GM23338 (cell line): ENCODE measurements at regions not wholly inside any gene's neighbourhood (a gene's known extent, or its start where the extent isn't known, plus 50 kb on each side); places are given as distances from the start of the nearest gene placed in this dataset.

ENCODE experiments used
- ATAC-seq: fragments of 200-7000 bp; cut with Tn5 transposase; 3 replicates; pipeline ENCODE4 v1.9.1; 2020
- DNase-seq: peaks from one replicate; pipeline ENCODE4 v3.0.0-alpha.2; 2015; ENCODE audit warnings: low spot score
- H2AFZ ChIP-seq: fragments of 200-600 bp; sonication (generic); 2 replicates; pipeline ENCODE4 v1.8.0; 2016; ENCODE audit warnings: antibody characterized with exemption, mild to moderate bottlenecking, moderate library complexity
- H3F3A ChIP-seq: fragments of 200-600 bp; sonication (generic); replicated peaks from 2 replicates; pipeline ENCODE4 v1.8.0; 2017; ENCODE audit warnings: antibody characterized with exemption, mixed run types, low read depth
- H3K27ac ChIP-seq: fragments of 200-600 bp; sonication (generic); 2 replicates; pipeline ENCODE4 v1.6.1; 2016; ENCODE audit warnings: low read depth
- H3K27me3 ChIP-seq: fragments of 200-600 bp; sonication (generic); 2 replicates; pipeline ENCODE4 v1.8.0; 2016; ENCODE audit warnings: mild to moderate bottlenecking, mixed run types, moderate library complexity; ENCODE audit not compliant: insufficient read depth
- H3K36me3 ChIP-seq: fragments of 200-600 bp; sonication (generic); 2 replicates; pipeline ENCODE4 v1.8.0; 2016; ENCODE audit warnings: mild to moderate bottlenecking; ENCODE audit not compliant: insufficient read depth
- H3K4me1 ChIP-seq: fragments of 200-600 bp; sonication (generic); 2 replicates; pipeline ENCODE4 v1.8.0; 2016; ENCODE audit warnings: mild to moderate bottlenecking, moderate library complexity; ENCODE audit not compliant: insufficient read depth
- H3K4me2 ChIP-seq: fragments of 200-600 bp; sonication (generic); 2 replicates; pipeline ENCODE4 v1.7.1; 2017; ENCODE audit warnings: mixed run types
- H3K4me3 ChIP-seq: fragments of 200-600 bp; sonication (generic); 2 replicates; pipeline ENCODE4 v1.6.1; 2016; ENCODE audit warnings: mixed run types
- H3K79me2 ChIP-seq: fragments of 200-600 bp; sonication (generic); replicated peaks from 2 replicates; pipeline ENCODE4 v1.8.0; 2017; ENCODE audit warnings: mild to moderate bottlenecking; ENCODE audit not compliant: insufficient read depth
- H3K9me2 ChIP-seq: fragments of 200-600 bp; sonication (generic); 2 replicates; pipeline ENCODE4 v1.8.0; 2017; ENCODE audit not compliant: insufficient read depth
- H4K20me1 ChIP-seq: fragments of 200-600 bp; sonication (generic); replicated peaks from 2 replicates; pipeline ENCODE4 v1.8.0; 2017; ENCODE audit warnings: mild to moderate bottlenecking; ENCODE audit not compliant: insufficient read depth
- H3K27ac Mint-ChIP-seq: 2 replicates; pipeline ENCODE4 v1.8.0; 2020; ENCODE audit warnings: inconsistent platforms, mild to moderate bottlenecking, moderate library complexity, mixed read lengths
- H3K27me3 Mint-ChIP-seq: 3 replicates; pipeline ENCODE4 v1.8.0; 2022; ENCODE audit warnings: low read depth, mild to moderate bottlenecking, moderate library complexity, mixed read lengths, inconsistent platforms; ENCODE audit not compliant: insufficient read depth, poor library complexity
- H3K36me3 Mint-ChIP-seq: 3 replicates; pipeline ENCODE4 v1.8.0; 2021; ENCODE audit warnings: low read depth, mild to moderate bottlenecking, inconsistent platforms, moderate library complexity, mixed read lengths
- H3K4me1 Mint-ChIP-seq: 3 replicates; pipeline ENCODE4 v1.8.0; 2020; ENCODE audit warnings: mild to moderate bottlenecking, inconsistent platforms, mixed read lengths
- H3K4me3 Mint-ChIP-seq: 3 replicates; pipeline ENCODE4 v1.8.0; 2021; ENCODE audit warnings: moderate library complexity, mild to moderate bottlenecking, inconsistent platforms, mixed read lengths
- H3K9me3 Mint-ChIP-seq: 3 replicates; pipeline ENCODE4 v1.8.0; 2020; ENCODE audit warnings: moderate library complexity, mild to moderate bottlenecking, inconsistent platforms, mixed read lengths
- CTCF ChIP-seq, 2 experiments: fragments of 200-600 bp in 1 of 2; sonication (generic) in 1 of 2; conservative IDR thresholded peaks; 2 replicates each; pipeline versions ENCODE4 v1.5.1 to v1.6.1; 2016 to 2017; ENCODE audit warnings: antibody characterized with exemption in 2 of 2, low read depth in 2 of 2, mild to moderate bottlenecking in 2 of 2, moderate library complexity in 1 of 2
- ETS1 ChIP-seq: IDR thresholded peaks from 2 replicates; pipeline ENCODE4 v1.6.1; 2016; ENCODE audit warnings: antibody characterized with exemption
- EZH2phosphoT487 ChIP-seq: fragments of 200-600 bp; sonication (generic); IDR thresholded peaks from one replicate; pipeline ENCODE4 v1.8.1; 2018; ENCODE audit warnings: antibody characterized with exemption; ENCODE audit not compliant: unreplicated experiment
- JUNB ChIP-seq: IDR thresholded peaks from one replicate; pipeline ENCODE4 v1.6.1; 2016; ENCODE audit warnings: antibody characterized with exemption; ENCODE audit not compliant: unreplicated experiment
- POLR2AphosphoS5 ChIP-seq: IDR thresholded peaks from 2 replicates; pipeline ENCODE4 v1.6.1; 2016; ENCODE audit warnings: antibody characterized with exemption, low read depth
- REST ChIP-seq: IDR thresholded peaks from one replicate; pipeline ENCODE4 v1.6.1; 2018; ENCODE audit warnings: antibody characterized with exemption; ENCODE audit not compliant: unreplicated experiment
- STAT1 ChIP-seq: IDR thresholded peaks from one replicate; pipeline ENCODE4 v1.6.1; 2016; ENCODE audit warnings: antibody characterized with exemption; ENCODE audit not compliant: unreplicated experiment
- ZNF114 ChIP-seq: fragments of 250-450 bp; sonication (Bioruptor Pico); IDR thresholded peaks from 2 replicates; pipeline ENCODE4 v1.5.0; 2020; ENCODE audit warnings: mild to moderate bottlenecking, moderate library complexity
- ZNF331 ChIP-seq: fragments of 250-450 bp; sonication (Bioruptor Pico); IDR thresholded peaks from 2 replicates; pipeline ENCODE4 v1.5.0; 2020; ENCODE audit warnings: low read depth, mild to moderate bottlenecking, moderate library complexity
- ZNF462 ChIP-seq: fragments of 250-450 bp; sonication (Bioruptor Pico); IDR thresholded peaks from 2 replicates; pipeline ENCODE4 v1.5.0; 2020; ENCODE audit warnings: mild to moderate bottlenecking, moderate library complexity

GRCh38 chr16:65377195-65377594 lies 255.3 kb upstream of the CDH11 start:
- peaks cover 1% of the 10 kb centered on the region for H3K27me3 Mint-ChIP-seq
- no peaks in the 10 kb centered on the region for H4K20me1 ChIP-seq
- no peaks in the 10 kb centered on the region for H3K36me3 ChIP-seq
- no peak overlapping the region for H3K27ac ChIP-seq
- H3K36me3 Mint-ChIP-seq: no peaks in the 10 kb centered on the region
- no peaks in the 10 kb centered on the region for H3K27me3 ChIP-seq
- H3K4me3 Mint-ChIP-seq: no peak overlapping the region
- H3K4me1 ChIP-seq: peaks cover 10% of the 10 kb centered on the region
- H3K4me3 ChIP-seq: no peak overlapping the region
- no peak overlapping the region for H3K4me2 ChIP-seq
- H3F3A ChIP-seq: no peaks in the 10 kb centered on the region
- no peaks in the 10 kb centered on the region for H3K79me2 ChIP-seq
- no peaks in the 10 kb centered on the region for H3K9me3 Mint-ChIP-seq
- peaks cover 17% of the 10 kb centered on the region; the same call in 2 of the 3 replicates for H3K4me1 Mint-ChIP-seq
- H2AFZ ChIP-seq: no peak overlapping the region
- DNase-seq (no peak), ATAC-seq (no peak)
- H3K27ac Mint-ChIP-seq: no peak overlapping the region
- H3K9me2 ChIP-seq: 0 out of 2 replicates have a peak, but pooled peaks cover under 1% of the 10 kb centered on the region
- TF ChIP-seq CTCF (conservative IDR thresholded peaks at IDR 0.05; ENCODE audit: low read depth in 2 of 2) (no peak), JUNB (no peak), ZNF114 (CRISPR knock-in tag) (no peak), REST (no peak), EZH2phosphoT487 (no peak), STAT1 (no peak)

- Histone ChIP-seq H3K79me2 (no peaks in the 10 kb centered on the region), H3K4me3 (no peak overlapping the region), H3K36me3 (no peaks in the 10 kb centered on the region), H3K9me2 (no peaks in the 10 kb centered on the region), H3F3A (no peaks in the 10 kb centered on the region), H3K4me2 (no peak overlapping the region), H2AFZ (no peak overlapping the region), H3K27me3 (no peaks in the 10 kb centered on the region), H3K4me1 (peaks cover 10% of the 10 kb centered on the region), H4K20me1 (no peaks in the 10 kb centered on the region), H3K27ac (no peak overlapping the region)
- peaks cover 20% of the 10 kb centered on the region; the same call in 2 of the 3 replicates for H3K4me1 Mint-ChIP-seq
- H3K27ac Mint-ChIP-seq: no peak overlapping the region
- no peak for ATAC-seq
- peaks cover 1% of the 10 kb centered on the region for H3K27me3 Mint-ChIP-seq
- DNase-seq: no peak
- H3K36me3 Mint-ChIP-seq: no peaks in the 10 kb centered on the region
- no peak overlapping the region for H3K4me3 Mint-ChIP-seq
- no peaks in the 10 kb centered on the region for H3K9me3 Mint-ChIP-seq
- TF ChIP-seq ZNF462 (CRISPR knock-in tag) (no peak), ETS1 (no peak), ZNF331 (CRISPR knock-in tag) (no peak), STAT1 (no peak), ZNF114 (CRISPR knock-in tag) (no peak), POLR2AphosphoS5 (no peak)
These were observed 254.7 kb upstream of the CDH11 start for GRCh38 chr16:65376601-65377000.
